ENCODE measurements at regions not wholly inside any gene's neighbourhood (a gene's known extent, or its start where the extent isn't known, plus 50 kb on each side); places are given as distances from the start of the nearest gene placed in this dataset.
"Not testable (repeated sequence)": the region's sequence is repeated elsewhere in the genome, so short reads cannot be mapped to it uniquely, and the experiment has no call there.

GRCh38 chr7:49665963-49666362, 107.5 kb upstream of the VWC2 start:
- not testable (repeated sequence) for DNase-seq (ENCODE audit: low read depth in 3 of 3)

- no peak for DNase-seq (ENCODE audit: low read depth in 3 of 3)
These were observed 106.7 kb upstream of the VWC2 start for GRCh38 chr7:49666764-49667163.

GRCh38 chr7:49669285-49669684, 104.2 kb upstream of the VWC2 start:
- DNase-seq (ENCODE audit: low read depth in 3 of 3) = no peak

- no peak for DNase-seq (ENCODE audit: low read depth in 3 of 3)
These were observed 103.7 kb upstream of the VWC2 start for GRCh38 chr7:49669692-49670260.

GRCh38 chr7:49670991-49671390, 102.4 kb upstream of the VWC2 start:
- no peak for DNase-seq (ENCODE audit: low read depth in 3 of 3)

GRCh38 chr7:49692516-49692915, 80.9 kb upstream of the VWC2 start:
- no peak for DNase-seq (ENCODE audit: low read depth in 3 of 3)

GRCh38 chr7:49695971-49696370, 77.5 kb upstream of the VWC2 start:
- no peak for DNase-seq (ENCODE audit: low read depth in 3 of 3)

- no peak for DNase-seq (ENCODE audit: low read depth in 3 of 3)
These were observed 72.6 kb upstream of the VWC2 start for GRCh38 chr7:49700841-49701240.

GRCh38 chr7:49702099-49702498, 71.3 kb upstream of the VWC2 start:
- DNase-seq (ENCODE audit: low read depth in 3 of 3) = no peak

GRCh38 chr7:49703337-49703736, 70.1 kb upstream of the VWC2 start:
- no peak for DNase-seq (ENCODE audit: low read depth in 3 of 3)

- DNase-seq (ENCODE audit: low read depth in 3 of 3) = no peak
These were observed 69.6 kb upstream of the VWC2 start for GRCh38 chr7:49703881-49704280.

- DNase-seq (ENCODE audit: low read depth in 3 of 3) = no peak
These were observed 67.3 kb upstream of the VWC2 start for GRCh38 chr7:49706106-49706505.

- no peak for DNase-seq (ENCODE audit: low read depth in 3 of 3)
These were observed 65.5 kb upstream of the VWC2 start for GRCh38 chr7:49707891-49708290.

GRCh38 chr7:49708590-49708989, 64.8 kb upstream of the VWC2 start:
- no peak for DNase-seq (ENCODE audit: low read depth in 3 of 3)

GRCh38 chr7:49711072-49711723, 62.2 kb upstream of the VWC2 start:
- DNase-seq (ENCODE audit: low read depth in 3 of 3) = not testable (repeated sequence)

- no peak for DNase-seq (ENCODE audit: low read depth in 3 of 3)
These were observed 59.3 kb upstream of the VWC2 start for GRCh38 chr7:49714182-49714581.

- DNase-seq (ENCODE audit: low read depth in 3 of 3) = no peak
These were observed 58.0 kb upstream of the VWC2 start for GRCh38 chr7:49715486-49715885.

GRCh38 chr7:49717547-49717946, 55.9 kb upstream of the VWC2 start:
- DNase-seq (ENCODE audit: low read depth in 3 of 3) = no peak

- DNase-seq (ENCODE audit: low read depth in 3 of 3) = no peak
These were observed 54.7 kb upstream of the VWC2 start for GRCh38 chr7:49718760-49719159.

GRCh38 chr7:49721441-49721840, 52.0 kb upstream of the VWC2 start:
- DNase-seq (ENCODE audit: low read depth in 3 of 3) = no peak

Data from stimulated activated CD4-positive, alpha-beta T cell treated with anti-CD3 and anti-CD28 coated beads, TNF-alpha, amount 100 ng/mL, for 48 hours (primary cell).